H1 (cell line): ENCODE measurements at regions not wholly inside any gene's neighbourhood (a gene's known extent, or its start where the extent isn't known, plus 50 kb on each side); places are given as distances from the start of the nearest gene placed in this dataset.

ENCODE experiments used
- KDM5A ChIP-seq: fragments of 200-600 bp; IDR thresholded peaks from 2 replicates; pipeline ENCODE4 v1.7.1; 2012; ENCODE audit warnings: mild to moderate bottlenecking, low read length, inconsistent platforms, mixed read lengths
- TF ChIP-seq, protein P1 (sequence below): fragments of 300-600 bp; sonication (generic); IDR thresholded peaks from 2 replicates; pipeline ENCODE4 v1.7.1; 2012; ENCODE audit warnings: low read length, moderate library complexity, mild to moderate bottlenecking, inconsistent platforms; ENCODE audit not compliant: insufficient replicate concordance

DNA sequence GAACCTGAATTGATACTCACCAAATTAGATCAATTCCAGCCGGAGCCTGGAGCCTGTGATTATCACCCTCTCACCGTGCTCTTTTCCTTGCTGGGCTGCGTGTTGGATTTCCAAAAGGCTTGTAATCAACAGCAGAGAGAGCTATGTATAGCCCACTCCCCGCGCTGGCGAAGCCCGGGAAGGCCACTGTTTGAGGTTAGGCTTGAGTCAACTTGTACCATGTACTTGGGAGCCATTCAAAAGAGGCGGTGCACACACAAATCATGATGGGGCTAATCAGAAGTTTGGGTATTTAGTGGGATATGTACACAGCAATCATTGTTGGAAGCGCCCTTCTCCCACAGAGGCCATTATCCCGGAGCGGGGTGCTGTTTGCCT, 151.6 kb downstream of the GLI2 start (continued):
- TF ChIP-seq, protein P1, sequence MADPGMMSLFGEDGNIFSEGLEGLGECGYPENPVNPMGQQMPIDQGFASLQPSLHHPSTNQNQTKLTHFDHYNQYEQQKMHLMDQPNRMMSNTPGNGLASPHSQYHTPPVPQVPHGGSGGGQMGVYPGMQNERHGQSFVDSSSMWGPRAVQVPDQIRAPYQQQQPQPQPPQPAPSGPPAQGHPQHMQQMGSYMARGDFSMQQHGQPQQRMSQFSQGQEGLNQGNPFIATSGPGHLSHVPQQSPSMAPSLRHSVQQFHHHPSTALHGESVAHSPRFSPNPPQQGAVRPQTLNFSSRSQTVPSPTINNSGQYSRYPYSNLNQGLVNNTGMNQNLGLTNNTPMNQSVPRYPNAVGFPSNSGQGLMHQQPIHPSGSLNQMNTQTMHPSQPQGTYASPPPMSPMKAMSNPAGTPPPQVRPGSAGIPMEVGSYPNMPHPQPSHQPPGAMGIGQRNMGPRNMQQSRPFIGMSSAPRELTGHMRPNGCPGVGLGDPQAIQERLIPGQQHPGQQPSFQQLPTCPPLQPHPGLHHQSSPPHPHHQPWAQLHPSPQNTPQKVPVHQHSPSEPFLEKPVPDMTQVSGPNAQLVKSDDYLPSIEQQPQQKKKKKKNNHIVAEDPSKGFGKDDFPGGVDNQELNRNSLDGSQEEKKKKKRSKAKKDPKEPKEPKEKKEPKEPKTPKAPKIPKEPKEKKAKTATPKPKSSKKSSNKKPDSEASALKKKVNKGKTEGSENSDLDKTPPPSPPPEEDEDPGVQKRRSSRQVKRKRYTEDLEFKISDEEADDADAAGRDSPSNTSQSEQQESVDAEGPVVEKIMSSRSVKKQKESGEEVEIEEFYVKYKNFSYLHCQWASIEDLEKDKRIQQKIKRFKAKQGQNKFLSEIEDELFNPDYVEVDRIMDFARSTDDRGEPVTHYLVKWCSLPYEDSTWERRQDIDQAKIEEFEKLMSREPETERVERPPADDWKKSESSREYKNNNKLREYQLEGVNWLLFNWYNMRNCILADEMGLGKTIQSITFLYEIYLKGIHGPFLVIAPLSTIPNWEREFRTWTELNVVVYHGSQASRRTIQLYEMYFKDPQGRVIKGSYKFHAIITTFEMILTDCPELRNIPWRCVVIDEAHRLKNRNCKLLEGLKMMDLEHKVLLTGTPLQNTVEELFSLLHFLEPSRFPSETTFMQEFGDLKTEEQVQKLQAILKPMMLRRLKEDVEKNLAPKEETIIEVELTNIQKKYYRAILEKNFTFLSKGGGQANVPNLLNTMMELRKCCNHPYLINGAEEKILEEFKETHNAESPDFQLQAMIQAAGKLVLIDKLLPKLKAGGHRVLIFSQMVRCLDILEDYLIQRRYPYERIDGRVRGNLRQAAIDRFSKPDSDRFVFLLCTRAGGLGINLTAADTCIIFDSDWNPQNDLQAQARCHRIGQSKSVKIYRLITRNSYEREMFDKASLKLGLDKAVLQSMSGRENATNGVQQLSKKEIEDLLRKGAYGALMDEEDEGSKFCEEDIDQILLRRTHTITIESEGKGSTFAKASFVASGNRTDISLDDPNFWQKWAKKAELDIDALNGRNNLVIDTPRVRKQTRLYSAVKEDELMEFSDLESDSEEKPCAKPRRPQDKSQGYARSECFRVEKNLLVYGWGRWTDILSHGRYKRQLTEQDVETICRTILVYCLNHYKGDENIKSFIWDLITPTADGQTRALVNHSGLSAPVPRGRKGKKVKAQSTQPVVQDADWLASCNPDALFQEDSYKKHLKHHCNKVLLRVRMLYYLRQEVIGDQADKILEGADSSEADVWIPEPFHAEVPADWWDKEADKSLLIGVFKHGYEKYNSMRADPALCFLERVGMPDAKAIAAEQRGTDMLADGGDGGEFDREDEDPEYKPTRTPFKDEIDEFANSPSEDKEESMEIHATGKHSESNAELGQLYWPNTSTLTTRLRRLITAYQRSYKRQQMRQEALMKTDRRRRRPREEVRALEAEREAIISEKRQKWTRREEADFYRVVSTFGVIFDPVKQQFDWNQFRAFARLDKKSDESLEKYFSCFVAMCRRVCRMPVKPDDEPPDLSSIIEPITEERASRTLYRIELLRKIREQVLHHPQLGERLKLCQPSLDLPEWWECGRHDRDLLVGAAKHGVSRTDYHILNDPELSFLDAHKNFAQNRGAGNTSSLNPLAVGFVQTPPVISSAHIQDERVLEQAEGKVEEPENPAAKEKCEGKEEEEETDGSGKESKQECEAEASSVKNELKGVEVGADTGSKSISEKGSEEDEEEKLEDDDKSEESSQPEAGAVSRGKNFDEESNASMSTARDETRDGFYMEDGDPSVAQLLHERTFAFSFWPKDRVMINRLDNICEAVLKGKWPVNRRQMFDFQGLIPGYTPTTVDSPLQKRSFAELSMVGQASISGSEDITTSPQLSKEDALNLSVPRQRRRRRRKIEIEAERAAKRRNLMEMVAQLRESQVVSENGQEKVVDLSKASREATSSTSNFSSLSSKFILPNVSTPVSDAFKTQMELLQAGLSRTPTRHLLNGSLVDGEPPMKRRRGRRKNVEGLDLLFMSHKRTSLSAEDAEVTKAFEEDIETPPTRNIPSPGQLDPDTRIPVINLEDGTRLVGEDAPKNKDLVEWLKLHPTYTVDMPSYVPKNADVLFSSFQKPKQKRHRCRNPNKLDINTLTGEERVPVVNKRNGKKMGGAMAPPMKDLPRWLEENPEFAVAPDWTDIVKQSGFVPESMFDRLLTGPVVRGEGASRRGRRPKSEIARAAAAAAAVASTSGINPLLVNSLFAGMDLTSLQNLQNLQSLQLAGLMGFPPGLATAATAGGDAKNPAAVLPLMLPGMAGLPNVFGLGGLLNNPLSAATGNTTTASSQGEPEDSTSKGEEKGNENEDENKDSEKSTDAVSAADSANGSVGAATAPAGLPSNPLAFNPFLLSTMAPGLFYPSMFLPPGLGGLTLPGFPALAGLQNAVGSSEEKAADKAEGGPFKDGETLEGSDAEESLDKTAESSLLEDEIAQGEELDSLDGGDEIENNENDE = no peak
- TF ChIP-seq KDM5A = no peak
